HG02571 (cell line): ENCODE measurements at regions not wholly inside any gene's neighbourhood (a gene's known extent, or its start where the extent isn't known, plus 50 kb on each side); places are given as distances from the start of the nearest gene placed in this dataset.

Experiments
- ATAC-seq: cut with Tn5 transposase; IDR thresholded peaks from one replicate; pipeline ENCODE4 v1.9.1; 2021; ENCODE audit warnings: mild to moderate bottlenecking, moderate library complexity; ENCODE audit not compliant: unreplicated experiment

DNA sequence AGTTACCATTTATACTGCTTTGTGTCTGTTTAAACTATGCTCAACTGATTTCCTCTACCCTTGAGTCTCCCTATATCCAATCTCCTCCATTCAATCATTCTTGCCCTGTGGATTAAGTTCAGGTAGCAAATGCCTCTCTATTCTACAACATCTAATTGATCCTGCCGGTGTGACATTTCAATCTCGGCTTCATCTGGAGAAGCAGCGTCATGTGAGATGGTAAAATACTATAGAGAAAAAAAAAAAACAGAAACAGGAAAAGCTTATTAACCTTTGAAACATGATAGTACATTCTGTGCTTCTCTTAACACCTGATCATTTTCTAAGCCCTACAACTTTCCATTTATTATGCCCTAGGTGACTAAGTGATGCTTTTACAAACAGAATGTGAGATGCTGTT is 89.4 kb downstream of the KCTD12 start:
- ATAC-seq, result no peak

DNA sequence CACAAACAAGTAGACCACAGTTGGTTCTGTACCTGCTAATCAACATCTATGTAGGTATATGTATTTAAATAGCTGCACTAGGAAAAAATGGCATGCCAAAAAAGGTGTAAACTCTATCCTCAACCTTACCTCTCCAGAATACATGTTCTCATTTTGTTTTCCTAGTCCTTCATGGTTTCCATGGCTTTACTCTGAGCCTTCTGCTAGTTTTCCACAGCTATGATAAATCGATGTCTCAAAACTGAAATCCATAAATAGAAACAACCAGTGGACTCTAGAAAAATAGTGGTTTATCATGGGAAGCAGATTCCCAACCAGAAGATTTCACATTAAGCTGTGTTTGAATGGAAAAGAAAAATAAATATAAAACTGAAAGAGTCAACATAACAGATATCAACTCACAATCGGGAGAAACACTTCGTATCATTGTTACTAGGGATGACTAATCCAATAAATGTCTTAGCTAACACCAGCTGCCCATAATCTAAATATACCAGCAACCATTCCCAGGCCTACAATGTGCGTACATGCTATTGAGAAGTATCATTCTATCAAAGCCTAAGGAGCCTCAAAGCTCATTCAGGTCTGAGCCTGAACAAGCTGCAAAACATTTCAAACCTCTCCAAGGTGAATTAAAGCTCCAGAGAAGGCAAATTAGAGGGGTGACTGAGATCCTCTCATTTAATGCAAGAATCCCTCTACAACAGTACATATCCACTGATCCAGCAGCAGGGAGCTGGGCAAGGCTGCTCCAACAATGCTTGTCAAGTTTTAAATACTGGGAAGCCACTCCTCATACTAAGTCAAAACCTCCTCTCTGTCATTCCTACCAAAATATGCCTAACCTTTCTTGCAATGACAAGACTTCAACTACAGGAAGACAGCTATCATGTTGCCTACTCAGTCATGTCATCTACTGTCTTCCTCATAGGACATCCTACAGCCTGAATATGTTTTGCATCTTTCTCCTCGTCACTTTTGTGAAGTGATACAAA is 90.2 kb downstream of the KCTD12 start:
- no peak for ATAC-seq

DNA sequence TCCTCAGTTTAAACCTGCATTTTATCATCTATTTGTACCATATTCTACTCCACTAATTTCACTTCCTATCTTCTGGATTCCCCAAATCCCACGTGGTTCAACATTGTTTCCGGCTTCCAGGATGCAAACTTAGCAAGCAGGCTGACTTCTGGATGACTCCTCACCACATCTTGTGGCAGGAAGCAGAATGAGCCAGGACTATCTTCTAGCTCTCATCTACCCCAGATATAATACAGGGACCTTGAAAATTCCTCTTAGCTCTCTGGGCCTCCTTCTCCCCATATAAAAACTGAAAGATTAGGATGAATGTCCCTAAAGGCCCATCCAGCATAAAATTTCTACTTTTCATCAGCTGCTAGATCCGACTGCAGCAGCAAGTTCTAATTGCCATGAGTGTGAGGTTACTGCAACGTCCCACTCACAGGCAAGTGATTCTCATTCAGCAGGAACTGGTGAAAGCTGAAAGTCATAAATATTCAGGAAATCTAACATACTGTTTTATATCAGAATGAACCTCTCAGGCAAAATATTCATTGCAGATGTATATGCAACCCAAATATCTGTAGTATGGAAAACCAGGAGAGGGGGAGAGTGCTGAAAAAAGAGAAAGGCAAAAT is 93.4 kb downstream of the KCTD12 start:
- no peak for ATAC-seq

DNA sequence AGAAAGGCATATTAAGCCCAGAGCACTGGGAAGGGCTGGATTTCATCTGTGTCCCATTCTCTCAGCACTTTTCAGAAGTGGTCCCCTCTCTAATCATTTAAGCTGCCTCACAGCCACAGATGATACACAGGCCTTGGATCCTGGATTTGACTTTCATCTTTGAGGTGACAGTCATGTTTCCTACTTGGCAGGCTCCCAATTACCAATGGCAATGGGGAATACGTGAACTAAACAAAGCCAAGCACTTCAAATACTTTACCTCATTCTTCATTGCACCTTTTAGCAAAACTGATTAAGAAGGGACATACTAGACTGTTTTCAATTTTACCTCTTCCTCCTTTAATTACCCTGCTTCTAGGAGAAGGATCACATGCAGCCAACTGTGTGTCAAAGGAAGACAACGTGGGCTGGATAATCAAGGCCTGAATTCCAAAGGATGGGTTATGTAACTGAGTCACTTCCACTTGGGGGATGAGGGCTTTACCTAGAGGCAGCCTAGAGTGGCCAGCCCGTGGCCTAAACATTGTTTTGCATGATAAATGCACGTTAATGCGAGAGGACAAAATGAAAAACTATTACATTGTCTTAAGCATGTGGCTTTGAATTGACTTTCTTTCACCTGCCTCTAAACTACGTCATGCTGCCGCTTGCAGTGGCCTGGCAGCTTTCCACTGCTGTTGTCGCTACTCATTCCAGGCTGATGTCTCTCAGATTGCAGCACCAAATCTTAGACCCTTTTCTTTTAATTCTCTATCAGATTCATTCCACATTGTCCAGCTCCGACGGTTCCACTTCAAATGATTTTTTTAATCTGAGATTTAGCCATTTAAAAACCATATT is 95.0 kb downstream of the KCTD12 start:
- no peak for ATAC-seq

DNA sequence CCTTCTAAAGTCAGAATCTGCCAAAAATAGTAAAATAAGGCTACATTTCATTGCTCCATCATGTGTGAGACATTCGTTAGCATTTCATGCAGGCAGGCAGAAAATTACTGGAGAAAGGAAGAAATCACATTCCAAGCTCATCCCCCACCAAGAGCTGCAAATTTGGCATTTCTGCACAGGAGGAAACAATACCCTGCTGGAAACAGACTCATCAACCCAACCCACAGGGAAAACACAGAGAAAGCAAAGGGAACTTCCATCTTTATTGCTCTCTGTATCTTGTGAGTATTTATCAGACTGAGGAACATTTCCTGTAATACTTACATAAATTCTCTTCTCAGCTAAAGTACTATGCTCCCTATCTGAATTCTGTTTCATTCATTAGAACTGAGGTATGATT is 95.7 kb downstream of the KCTD12 start:
- ATAC-seq, result no peak

DNA sequence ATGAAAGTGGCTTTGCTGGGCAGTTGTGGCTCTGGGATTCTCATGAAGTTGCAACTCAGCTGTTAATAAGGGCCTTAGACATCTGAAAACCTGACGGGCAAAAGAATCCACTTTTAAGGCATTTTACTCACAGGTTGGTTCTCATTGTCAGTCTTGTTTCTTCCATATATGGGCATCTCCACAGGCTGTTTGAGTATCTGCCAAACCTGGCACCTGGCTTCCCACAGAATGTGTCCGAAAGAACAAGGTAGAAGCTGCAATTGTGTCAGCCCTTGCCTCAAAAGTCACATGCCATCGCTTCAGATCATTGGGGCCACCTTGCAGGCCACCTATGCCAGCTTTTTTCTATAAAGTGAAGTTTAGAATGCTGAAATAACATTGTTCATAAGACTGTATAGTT is 102.4 kb downstream of the KCTD12 start:
- ATAC-seq, result no peak

DNA sequence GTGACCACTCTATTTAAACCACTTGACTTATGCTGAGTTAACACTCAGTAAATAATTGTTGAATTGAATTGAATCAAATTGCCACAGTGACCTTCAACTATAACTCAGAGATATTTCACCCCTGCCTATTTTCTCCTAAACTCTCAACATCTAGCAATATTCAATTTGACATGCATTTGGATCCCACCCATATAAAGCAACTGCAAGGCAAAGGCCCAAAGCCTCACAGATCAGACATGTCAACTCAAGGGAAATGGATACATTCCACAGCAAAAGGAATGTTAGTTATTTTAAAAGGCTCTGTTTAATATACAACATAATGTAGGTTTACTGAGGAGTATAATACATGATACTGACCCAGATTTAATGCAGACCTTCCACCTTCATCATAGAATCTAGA is 107.4 kb downstream of the KCTD12 start:
- no peak for ATAC-seq

DNA sequence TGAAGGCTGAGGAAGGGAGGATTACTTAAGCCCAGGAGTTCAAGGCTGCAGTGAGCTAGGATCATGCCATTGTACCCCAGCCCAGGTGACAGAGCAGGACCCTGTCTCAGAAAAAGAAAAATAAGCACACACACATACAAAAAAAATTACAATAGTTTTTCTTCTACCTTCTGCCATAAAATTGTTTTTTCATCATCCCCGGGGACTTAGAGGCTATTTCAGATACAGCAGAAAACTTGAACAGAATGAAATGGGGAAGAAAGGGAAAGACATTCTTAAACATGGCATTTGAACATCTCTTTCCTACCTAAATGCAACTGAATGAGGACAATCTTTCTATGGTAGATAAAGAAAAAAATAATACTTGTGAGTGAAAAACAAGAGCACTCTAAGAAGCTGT is 109.1 kb downstream of the KCTD12 start:
- no peak for ATAC-seq

DNA sequence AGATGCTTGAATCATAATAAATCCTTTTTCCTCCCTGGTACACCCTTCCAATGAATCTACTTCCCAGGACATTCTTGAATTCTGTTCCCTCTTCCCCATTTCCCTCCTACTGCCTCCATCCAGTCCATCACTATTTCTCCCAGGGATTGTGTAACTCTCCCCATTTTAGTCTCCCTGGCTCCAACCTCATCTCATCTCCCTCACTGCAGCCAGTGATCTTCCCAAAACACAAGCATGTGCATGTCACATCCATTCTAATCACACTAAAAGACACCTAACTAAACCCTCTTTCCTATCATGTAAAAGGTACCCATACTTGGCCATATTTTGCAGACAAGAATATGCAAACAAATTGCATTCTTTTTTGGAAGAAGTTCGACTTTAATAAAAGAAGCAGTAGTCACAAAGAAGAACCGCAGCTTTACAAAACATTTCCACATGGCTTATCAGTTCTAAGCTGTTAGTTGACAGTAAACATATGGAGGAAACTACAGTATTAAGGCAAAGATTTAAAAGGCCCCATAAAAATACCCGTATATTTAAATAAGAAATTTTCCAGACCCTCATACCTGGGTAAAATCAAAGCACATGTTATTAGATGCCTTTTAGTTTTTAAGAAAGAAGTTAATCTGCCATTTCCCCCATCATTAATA is 111.0 kb downstream of the KCTD12 start:
- no peak for ATAC-seq

DNA sequence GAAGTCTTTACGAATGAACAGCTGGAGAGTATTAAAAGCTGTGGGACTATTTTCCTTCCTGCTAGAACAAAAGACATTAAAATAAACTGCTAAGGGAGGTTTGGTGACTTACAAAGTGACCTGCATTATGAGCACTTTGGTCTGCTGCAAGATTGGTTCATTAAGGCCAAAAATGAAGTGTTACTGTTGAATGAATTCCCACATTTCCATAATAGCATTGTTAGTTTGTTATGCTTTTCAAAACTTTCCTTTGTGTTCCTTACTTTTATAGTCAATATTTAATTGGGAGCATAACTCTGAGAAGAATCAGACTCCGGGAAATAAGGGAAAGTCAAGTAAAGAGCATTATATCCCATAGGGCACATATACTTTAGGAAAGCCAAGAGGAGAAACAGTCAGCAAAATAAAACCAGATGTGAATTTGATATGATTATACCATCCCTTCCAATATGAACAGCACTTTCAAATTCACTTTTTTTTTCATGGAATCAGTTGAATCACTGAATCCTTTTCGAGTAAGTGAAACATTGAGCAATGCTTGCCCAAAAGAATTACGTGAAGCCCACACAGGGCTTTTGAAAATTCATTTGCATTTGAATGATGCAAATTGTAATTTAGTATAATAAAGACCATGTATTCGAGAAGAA is 112.6 kb downstream of the KCTD12 start:
- ATAC-seq, result no peak

DNA sequence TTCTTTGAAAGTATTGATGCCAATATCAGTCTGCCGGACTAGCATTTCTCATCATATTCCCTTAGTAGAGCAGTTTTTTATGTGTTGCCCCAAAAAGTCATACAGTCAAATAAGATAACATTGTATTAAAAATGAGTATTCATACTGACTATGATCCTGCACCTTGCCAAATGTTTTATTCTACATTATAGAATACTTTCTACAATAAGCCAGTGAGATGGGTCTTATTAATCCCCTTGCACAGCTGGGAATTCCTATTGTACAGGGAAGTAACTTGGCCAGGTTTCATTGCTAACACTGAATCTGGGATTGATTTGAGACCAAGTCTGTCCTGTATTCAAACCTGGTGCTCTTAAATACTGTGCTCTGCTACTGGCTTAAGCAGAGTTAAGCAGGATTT is 114.0 kb downstream of the KCTD12 start:
- ATAC-seq, result no peak

DNA sequence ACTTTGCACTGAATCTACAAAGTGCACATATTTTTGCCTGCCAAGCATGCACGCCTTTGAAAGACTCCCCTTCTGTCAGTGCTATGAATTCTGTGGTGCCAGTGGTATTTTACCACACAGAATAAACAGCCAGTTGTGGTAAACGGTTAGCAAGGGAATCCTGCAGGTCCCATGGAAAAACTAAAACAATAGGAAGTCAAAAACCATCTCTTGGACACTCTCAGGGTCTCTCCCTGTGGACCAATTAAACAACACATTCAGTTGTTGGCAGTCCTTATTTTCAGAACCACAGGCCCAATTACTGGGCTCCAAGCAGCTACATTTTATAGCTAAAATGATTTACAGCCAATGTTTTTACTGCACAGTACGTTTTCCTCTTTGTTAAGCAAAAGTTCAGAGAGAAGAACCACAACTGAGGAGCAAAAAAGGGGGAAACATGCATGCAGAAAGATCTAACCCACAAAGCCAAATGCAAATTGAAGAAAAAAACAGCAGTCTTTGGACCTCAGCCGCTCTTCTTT is 116.9 kb downstream of the KCTD12 start:
- ATAC-seq, result no peak

DNA sequence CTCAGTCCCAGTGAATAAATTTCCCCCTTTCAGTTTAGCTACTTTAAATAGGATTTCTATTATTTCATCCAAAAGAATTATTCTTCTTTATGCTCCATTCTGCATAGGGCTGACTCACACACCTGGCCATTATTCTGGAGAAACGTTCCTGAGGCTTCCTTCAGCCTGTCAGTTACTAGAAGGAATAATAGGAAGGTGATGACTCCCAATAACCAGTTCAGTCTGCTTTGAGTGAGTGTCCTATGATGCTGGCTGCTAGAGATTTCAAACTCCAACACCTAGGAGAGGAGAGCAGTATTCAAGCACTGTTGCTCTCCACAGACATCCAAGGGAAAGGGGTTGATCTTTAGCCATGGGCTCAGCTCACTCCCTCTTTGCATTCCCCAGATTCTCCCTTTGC is 117.8 kb downstream of the KCTD12 start:
- ATAC-seq, result no peak

DNA sequence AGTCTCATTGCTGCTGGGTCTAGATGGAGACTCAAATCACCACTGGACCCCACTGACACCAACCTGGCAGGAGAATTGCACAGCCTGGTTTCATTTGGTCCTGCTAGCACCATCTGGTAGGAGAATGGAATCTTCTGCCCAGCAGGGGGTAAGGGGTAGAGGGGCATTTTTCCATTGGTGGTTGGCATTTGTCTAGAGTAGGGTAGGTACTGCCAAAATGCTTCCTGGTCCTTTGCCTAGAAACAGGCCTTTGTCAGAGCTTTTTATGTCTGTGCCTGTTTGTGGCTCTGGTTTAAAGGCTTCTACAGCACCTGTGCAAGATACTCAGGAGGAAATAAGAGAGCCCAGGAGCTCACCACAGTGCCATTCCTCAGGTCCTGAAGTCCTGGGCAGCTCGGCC is 121.3 kb downstream of the KCTD12 start:
- ATAC-seq, result no peak

DNA sequence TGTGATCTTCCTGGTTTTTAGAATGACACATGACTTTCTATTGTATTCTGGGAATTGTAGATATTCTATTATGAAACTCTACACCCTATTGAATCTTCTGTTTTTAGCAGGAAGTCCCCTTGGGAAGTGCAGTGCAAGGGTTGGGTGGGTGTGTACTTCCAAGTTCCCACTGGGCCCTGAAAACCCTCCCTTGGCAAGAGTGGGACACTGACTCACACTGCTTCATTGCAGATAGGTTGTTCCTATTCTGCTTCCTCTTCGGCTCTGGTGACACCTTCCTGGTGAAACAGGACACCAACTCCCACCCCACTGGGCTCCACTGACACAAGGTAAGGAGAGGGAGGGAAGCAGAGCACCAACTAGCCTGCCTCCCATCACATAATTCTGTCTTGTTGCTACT is 121.8 kb downstream of the KCTD12 start:
- ATAC-seq, result no peak

DNA sequence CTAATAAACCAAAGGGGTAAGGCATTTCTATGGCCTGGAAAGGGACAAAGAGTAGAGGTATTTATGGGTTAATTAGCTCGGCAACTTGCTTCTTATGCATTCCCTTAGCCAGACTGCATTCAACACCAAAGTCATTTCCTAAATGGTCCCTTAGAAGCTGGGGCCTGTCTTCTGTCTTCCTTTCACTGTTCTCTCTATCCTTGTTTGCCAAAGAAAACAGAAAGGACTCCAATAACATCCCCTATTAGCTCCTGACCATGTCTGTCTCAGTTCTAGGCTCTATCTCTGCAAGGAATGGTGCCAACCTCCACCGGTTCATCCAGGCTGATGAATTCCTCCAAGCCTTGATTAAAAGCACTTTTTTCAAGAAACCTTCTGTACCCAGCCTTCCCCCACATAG is 123.5 kb downstream of the KCTD12 start:
- ATAC-seq, result no peak

DNA sequence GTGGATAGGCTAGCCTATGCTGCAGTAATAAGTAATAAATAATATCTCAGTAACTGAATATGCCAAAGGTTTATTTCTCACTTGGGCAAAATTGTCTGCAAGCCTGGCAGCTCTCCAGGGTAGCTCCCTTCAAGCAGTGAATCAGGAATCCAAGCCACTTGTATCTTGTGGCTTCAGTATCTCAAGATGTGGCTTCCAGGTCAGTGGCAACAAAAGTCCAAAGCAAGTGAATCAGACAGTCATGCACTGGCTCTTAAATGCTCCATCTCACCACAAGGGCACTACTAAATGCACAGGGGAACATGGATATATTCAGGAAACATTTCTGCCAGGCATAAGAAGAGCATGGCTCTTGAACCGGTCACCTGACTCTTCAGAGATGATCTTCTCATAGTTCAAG is 126.3 kb downstream of the KCTD12 start:
- ATAC-seq, result no peak

DNA sequence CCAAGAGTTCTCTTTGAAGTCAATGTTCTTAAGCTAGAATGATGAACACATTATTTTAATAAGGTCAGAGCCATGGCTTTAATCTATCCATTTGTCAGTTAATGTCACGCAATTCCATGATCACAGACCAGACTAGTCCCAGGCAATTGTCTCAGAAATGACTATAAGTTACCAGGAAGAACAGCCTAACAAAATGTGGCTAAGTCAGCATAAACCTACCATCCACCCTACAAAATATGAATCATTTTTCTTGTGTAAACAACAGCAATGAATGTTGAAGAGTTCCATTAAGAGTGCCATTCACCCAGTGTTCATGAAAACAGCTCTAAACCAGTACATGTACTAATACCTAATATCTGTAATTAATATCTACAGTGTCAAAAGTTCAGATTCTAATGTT is 127.5 kb downstream of the KCTD12 start:
- no peak for ATAC-seq

DNA sequence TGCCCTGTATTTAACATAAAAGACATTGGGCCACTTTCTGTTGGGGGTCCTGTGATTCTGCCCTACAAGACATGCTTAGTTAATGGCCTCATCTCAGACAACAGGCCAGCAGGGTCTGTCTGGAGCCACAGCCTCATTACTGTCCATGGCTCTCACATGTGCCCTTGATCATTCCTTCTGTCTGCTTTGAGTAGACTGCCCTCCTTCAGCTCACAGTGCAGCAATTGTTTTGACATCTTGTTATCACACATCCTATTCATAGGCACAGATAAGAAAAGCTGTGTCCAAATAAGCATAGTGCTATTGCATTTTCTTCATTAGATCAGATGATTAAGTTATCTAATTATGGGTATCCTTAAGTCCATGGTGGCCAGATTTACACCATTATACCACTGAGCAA is 127.9 kb downstream of the KCTD12 start:
- no peak for ATAC-seq

DNA sequence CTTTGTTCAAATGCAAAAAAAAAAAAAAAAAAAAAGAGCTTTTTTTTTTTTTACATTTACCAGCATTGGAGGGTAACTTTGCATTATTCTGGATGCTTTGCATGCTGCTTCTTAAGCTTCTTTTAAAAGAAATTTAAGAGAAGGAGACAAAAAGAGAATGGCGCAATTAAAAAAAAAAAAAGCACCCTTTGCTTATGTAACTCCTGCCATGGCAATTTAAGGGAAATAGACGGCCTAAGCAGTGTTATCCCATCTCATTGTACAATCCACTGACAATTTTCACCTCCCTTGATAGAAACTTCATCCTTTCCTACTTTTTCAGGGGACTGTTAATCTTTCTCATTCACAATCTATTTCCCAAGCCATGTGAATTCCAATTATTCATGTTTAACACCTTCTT is 129.8 kb downstream of the KCTD12 start:
- no peak for ATAC-seq
